Aorta (tissue), 5 donors: ENCODE measurements at regions not wholly inside any gene's neighbourhood (a gene's known extent, or its start where the extent isn't known, plus 50 kb on each side); places are given as distances from the start of the nearest gene placed in this dataset.

Experiments used
- ATAC-seq: fragments of 200-7000 bp; cut with Tn5 transposase; one replicate; pipeline ENCODE4 v1.9.1; 2022; ENCODE audit warnings: moderate library complexity; ENCODE audit not compliant: low FRiP score
- DNase-seq, 2 donors: peaks; one replicate each; pipeline ENCODE4 v3.0.0-alpha.2; 2020
- H3K27ac ChIP-seq, 2 donors: one replicate each; pipeline ENCODE4 v1.5.1; 2013; ENCODE audit warnings: low read length in 2 of 2, mild to moderate bottlenecking in 2 of 2, moderate library complexity in 2 of 2, control low read depth in 1 of 2, inconsistent platforms in 1 of 2, low read depth in 1 of 2
- H3K27me3 ChIP-seq, 2 donors: one replicate each; pipeline ENCODE4 v1.6.1; 2013; ENCODE audit warnings: control low read depth in 1 of 2, low read length in 1 of 2, mild to moderate bottlenecking in 1 of 2, moderate library complexity in 1 of 2; ENCODE audit not compliant: insufficient read depth in 2 of 2, control insufficient read depth in 1 of 2
- H3K36me3 ChIP-seq, 2 donors: one replicate each; pipeline ENCODE4 v1.6.1; 2013; ENCODE audit warnings: control low read depth in 1 of 2, low read length in 1 of 2, mild to moderate bottlenecking in 1 of 2; ENCODE audit not compliant: insufficient read depth in 2 of 2, control insufficient read depth in 1 of 2
- H3K4me1 ChIP-seq, 2 donors: one replicate each; pipeline ENCODE4 v1.6.1; 2013; ENCODE audit warnings: low read length in 2 of 2, control low read depth in 1 of 2, mild to moderate bottlenecking in 1 of 2, moderate library complexity in 1 of 2; ENCODE audit not compliant: insufficient read depth in 2 of 2, control insufficient read depth in 1 of 2
- H3K4me3 ChIP-seq, 2 donors: one replicate each; pipeline ENCODE4 v1.5.1; 2013; ENCODE audit warnings: low read length in 2 of 2, control low read depth in 1 of 2, mild to moderate bottlenecking in 1 of 2
- H3K9me3 ChIP-seq: one replicate; pipeline ENCODE4 v1.6.1; 2013; ENCODE audit warnings: mild to moderate bottlenecking, low read length; ENCODE audit not compliant: control insufficient read depth
- WGBS, 2 donors: extraction: QIAGEN DNeasy Blood & Tissue Kit; methylation state at CpG; one replicate each; pipeline ENCODE4 v1.1.7; 2013; 5-methylcytosine and 5-hydroxymethylcytosine counted together
- intact Hi-C, 2 donors: fragments of 100-400 bp; cut with DNase I; formaldehyde crosslinking; loops; one replicate each; pipeline versions ENCODE4 v1.14.2 to v1.15.0; 2022
- donor health status: healthy with polysubstance abuse.
- donor health status: Bipolar disorder and iron deficiency.
- donor health status: DM: no; HTN: no; CAD: no.
- donor health status: DM: no; HTN: no; CAD: no.
- donor health status: DM: yes; HTN: yes; CAD: no.

DNA sequence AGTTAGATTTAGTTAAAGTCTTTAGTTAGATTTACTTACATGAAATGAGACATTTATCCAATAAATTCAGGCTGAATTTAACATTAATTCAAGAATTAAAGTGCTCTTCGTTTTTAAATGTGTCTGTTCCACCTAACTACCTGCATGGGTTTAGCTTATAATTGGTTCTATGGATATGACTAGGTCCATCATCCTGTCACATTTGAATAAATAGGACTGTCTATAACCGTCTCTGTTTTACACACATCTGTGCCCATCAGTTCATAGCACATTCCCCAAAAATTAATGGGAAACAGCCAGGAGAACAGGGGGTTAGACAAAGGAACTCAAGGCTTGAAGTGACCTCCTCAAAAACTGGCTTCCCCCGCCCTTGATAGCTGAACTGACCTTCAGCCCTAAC lies 219.6 kb downstream of the MRPL39 start:
- 77 to 79% methylated on average over 3 of the region's 3 CpGs for WGBS, 2 donors
- H3K9me3 ChIP-seq, result no peaks in the 10 kb centered on the region
- intact Hi-C loops, result no loop called here
- no peak for DNase-seq
- no peak overlapping the region for H3K4me3 ChIP-seq
- no peaks in the 10 kb centered on the region for H3K36me3 ChIP-seq
- no peak for ATAC-seq
- no peaks in the 10 kb centered on the region for H3K4me1 ChIP-seq
- H3K27ac ChIP-seq, result no peak overlapping the region
- no peaks in the 10 kb centered on the region for H3K27me3 ChIP-seq

DNA sequence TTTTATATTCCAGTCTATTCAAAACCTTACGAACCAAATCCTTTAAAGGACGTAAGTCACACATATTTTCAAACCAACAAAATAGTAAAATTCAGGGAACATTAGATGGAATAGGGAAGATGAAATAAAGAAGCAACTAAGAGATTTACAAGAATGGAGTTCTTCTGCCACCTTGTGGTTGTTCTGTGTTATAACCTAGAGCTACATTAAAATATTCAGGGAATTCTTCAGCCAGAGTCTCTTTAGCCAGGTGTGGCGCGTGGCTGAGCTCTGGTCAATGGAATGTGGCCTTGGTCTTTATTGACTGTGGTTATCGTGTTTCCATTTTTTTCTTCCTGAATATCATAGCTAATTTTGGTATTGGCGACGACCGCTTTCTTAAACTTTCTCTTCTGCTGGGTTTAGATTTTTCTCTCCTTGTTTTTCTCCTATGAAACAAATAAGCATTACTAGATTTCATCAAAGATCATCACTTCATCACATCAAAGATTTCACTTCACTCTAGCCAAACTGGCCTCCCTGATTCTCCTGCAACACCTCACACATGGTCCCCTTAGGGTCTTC lies 221.3 kb downstream of the MRPL39 start:
- DNase-seq (no peak), ATAC-seq (peak; percentile 65)
- Histone ChIP-seq H3K4me3 (no peak overlapping the region), H3K4me1 (no peaks in the 10 kb centered on the region), H3K36me3 (no peaks in the 10 kb centered on the region), H3K9me3 (no peaks in the 10 kb centered on the region), H3K27ac (no peak overlapping the region), H3K27me3 (no peaks in the 10 kb centered on the region)
- intact Hi-C loops, result no loop called here
- WGBS, 2 donors, result 6 to 8% methylated on average over 8 of the region's 8 CpGs

DNA sequence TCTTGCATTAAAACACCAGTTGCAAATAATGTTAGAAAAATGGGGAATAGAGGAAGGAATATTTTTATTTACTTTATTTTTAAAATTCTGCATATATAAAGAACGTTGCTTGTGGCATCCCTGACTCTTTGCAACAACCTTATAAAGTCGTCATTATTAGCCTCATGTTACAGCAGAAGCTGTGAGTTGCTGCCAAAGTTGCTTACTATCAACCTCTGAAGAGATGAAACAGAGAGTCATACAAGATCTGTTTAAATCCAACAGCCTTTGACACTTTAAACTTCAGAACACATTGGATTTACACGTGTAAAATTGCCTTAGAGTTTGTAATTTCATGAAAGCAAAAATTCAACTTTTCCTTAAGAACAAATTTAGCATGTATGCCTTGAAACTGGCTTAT lies 221.9 kb downstream of the MRPL39 start:
- 50 to 55% methylated on average over 3 of the region's 3 CpGs for WGBS, 2 donors
- H3K36me3 ChIP-seq, result no peaks in the 10 kb centered on the region
- no peak for ATAC-seq
- H3K27ac ChIP-seq, result no peak overlapping the region
- no peak overlapping the region for H3K4me3 ChIP-seq
- H3K27me3 ChIP-seq, result no peaks in the 10 kb centered on the region
- H3K4me1 ChIP-seq, result no peaks in the 10 kb centered on the region
- DNase-seq, result no peak
- intact Hi-C loops, result no loop called here
- no peaks in the 10 kb centered on the region for H3K9me3 ChIP-seq

DNA sequence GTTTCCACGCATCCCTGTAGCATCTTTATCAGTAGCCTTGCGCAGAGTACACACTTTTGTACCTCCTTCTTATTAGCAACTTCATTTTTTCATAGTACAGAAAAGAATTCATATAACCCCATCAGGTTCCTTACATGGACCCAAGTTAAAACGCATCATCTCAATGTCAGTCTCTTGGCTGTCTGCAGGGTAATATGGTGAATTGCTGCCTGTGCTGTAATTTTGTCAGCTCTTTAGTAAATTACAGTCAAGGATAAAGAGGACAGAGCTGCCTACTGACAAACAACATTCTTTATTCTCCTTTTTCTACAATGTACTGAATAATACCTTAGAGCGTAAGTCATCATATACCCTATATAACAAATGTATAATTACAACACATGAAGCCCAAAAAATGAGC lies 222.5 kb downstream of the MRPL39 start:
- ATAC-seq (no peak), DNase-seq (no peak)
- H3K4me3 ChIP-seq, result no peak overlapping the region
- no peak overlapping the region for H3K27ac ChIP-seq
- H3K27me3 ChIP-seq, result no peaks in the 10 kb centered on the region
- no peaks in the 10 kb centered on the region for H3K9me3 ChIP-seq
- no peaks in the 10 kb centered on the region for H3K4me1 ChIP-seq
- 92 to 93% methylated on average over 4 of the region's 4 CpGs for WGBS, 2 donors
- H3K36me3 ChIP-seq, result no peaks in the 10 kb centered on the region
- intact Hi-C loops, result no loop called here

DNA sequence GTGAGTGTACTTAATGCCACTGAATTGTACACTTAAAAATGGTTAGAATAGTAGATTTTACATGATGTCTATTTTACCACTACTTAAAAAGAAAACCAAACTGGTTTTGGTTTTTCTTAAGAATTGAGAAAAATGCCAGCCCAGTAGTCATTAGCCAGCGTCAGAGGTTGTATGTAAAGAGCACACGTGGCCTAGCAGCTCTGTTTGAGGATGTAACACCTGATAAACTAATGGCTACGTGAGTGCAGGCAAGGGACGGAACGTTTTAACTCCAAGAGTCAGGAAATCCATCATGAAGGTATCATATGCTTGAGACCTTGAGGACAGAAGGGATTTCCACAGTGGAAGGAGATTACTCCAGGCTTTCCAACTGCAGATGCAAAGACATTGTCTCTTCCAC lies 223.7 kb downstream of the MRPL39 start:
- H3K27ac ChIP-seq, result no peak overlapping the region
- H3K9me3 ChIP-seq, result no peaks in the 10 kb centered on the region
- DNase-seq (no peak), ATAC-seq (no peak)
- no peaks in the 10 kb centered on the region for H3K27me3 ChIP-seq
- intact Hi-C loops, result no loop called here
- H3K4me3 ChIP-seq, result no peak overlapping the region
- no peaks in the 10 kb centered on the region for H3K4me1 ChIP-seq
- WGBS, 2 donors, result 81 to 84% methylated on average over 5 of the region's 5 CpGs
- no peaks in the 10 kb centered on the region for H3K36me3 ChIP-seq

DNA sequence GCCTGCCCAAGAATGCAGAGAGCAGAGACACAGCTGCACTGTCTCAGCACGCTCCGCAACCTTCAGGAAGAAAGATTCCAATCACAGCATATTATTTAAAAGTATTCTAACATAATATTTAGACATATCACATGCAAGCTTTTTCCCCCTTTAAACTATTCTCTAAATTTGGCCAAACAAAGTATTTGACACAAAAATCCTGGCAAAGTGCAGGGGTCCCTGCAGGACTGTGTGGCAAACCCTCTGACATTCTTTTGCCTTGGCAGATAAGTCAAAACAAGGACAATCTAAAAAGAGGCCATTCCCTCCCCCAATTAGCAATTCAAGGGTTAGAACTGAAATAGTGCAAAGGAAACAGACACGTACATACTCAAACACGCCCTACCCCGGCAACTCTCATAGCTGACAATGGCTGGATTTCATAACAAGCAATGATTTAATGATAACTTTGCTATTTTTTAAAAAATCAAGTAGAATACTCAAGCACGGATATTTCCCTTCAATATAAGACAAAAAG lies 225.3 kb downstream of the MRPL39 start:
- intact Hi-C loops, result no loop called here
- no peaks in the 10 kb centered on the region for H3K27me3 ChIP-seq
- H3K36me3 ChIP-seq, result no peaks in the 10 kb centered on the region
- H3K4me1 ChIP-seq, result no peaks in the 10 kb centered on the region
- ATAC-seq, result no peak
- H3K9me3 ChIP-seq, result no peaks in the 10 kb centered on the region
- 10 to 12% methylated on average over 6 of the region's 6 CpGs for WGBS, 2 donors
- DNase-seq, result no peak
- no peak overlapping the region for H3K27ac ChIP-seq
- H3K4me3 ChIP-seq, result no peak overlapping the region

DNA sequence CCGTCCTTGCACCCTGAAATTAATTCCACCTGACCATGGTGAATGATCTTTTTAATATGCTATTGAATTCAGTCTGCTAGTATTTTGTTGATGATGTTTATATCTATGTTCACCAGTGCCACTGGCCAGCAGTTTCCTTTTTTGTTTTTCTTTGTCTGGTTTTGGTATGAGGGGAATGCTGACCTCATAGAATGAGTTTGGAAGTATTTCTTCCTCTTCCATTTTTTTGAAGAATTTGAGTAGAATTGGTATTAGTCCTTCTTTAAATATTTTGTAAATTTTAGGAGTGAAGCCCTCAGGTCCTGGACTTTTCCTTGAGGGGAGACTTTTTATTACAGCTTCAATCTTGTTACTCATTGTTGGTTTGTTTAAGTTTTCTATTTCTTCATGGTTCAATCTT lies 231.6 kb downstream of the MRPL39 start:
- 92 to 94% methylated on average over 1 of the region's 1 CpG for WGBS, 2 donors
- no peak overlapping the region for H3K27ac ChIP-seq
- H3K4me1 ChIP-seq, result no peaks in the 10 kb centered on the region
- no peak for ATAC-seq
- no peak overlapping the region for H3K4me3 ChIP-seq
- H3K9me3 ChIP-seq, result no peaks in the 10 kb centered on the region
- DNase-seq, result no peak
- no peaks in the 10 kb centered on the region for H3K36me3 ChIP-seq
- H3K27me3 ChIP-seq, result no peaks in the 10 kb centered on the region
- intact Hi-C loops, result no loop called here

DNA sequence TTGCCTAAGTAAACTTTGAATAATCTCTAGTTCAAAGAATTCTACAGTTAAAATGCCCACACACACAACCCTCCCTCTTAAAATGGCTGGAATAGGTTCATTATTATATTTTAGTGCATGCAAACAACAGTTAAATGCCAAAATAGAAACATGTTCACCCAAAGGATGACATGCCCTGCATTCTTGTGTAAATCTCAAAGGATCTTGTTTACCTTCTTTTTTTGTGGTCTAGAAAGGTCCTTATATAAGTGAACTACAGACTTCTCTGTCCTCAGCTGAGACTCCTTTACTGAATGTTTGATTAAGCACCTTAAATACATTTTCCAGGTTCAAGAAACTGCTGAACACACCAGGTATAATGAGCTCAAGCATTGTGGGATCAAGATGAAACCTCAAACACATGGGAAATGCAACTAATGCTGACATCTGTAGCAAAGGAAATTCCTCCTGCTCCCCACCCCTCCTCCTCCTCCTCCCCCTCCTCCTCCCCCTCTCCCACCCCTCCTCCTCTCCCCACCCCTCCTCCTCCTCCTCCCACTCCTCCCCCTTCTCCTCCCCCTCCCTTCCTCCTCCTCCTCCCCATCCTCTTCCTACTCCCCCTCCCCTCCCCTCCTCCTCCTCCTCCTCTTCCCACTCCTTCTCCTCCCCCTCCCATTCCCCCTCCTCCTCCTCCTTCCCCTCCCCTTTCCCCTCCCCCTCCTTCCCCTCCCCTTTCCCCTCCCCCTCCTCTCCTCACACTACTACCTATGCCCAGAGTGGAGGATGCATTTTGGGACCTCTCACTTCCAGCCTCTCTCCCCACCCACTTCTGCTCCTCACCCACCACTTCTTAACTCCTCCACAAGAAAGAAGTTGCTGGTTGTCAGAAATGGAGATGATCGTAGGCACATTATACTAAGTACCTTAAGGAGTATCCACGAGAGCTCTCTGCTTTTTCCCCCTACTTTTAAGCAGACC lies 233.9 kb downstream of the MRPL39 start:
- H3K27ac ChIP-seq, result no peak overlapping the region
- WGBS, 2 donors, result 83 to 93% methylated on average over 2 of the region's 2 CpGs
- H3K36me3 ChIP-seq, result no peaks in the 10 kb centered on the region
- DNase-seq (no peak), ATAC-seq (no peak)
- intact Hi-C loops, result no loop called here
- no peak overlapping the region for H3K4me3 ChIP-seq
- H3K9me3 ChIP-seq, result no peaks in the 10 kb centered on the region
- H3K27me3 ChIP-seq, result no peaks in the 10 kb centered on the region
- no peaks in the 10 kb centered on the region for H3K4me1 ChIP-seq
